C4-2B (cell line): ENCODE measurements at regions not wholly inside any gene's neighbourhood (a gene's known extent, or its start where the extent isn't known, plus 50 kb on each side); places are given as distances from the start of the nearest gene placed in this dataset.

Experiments
- ZFX ChIP-seq: fragments of 450-650 bp; IDR thresholded peaks from 2 replicates; pipeline ENCODE4 v1.6.1; 2017
- TF ChIP-seq, protein P1 (sequence below): fragments of 450-650 bp; conservative IDR thresholded peaks from 2 replicates; pipeline ENCODE4 v1.5.1; 2017; ENCODE audit warnings: mild to moderate bottlenecking

DNA sequence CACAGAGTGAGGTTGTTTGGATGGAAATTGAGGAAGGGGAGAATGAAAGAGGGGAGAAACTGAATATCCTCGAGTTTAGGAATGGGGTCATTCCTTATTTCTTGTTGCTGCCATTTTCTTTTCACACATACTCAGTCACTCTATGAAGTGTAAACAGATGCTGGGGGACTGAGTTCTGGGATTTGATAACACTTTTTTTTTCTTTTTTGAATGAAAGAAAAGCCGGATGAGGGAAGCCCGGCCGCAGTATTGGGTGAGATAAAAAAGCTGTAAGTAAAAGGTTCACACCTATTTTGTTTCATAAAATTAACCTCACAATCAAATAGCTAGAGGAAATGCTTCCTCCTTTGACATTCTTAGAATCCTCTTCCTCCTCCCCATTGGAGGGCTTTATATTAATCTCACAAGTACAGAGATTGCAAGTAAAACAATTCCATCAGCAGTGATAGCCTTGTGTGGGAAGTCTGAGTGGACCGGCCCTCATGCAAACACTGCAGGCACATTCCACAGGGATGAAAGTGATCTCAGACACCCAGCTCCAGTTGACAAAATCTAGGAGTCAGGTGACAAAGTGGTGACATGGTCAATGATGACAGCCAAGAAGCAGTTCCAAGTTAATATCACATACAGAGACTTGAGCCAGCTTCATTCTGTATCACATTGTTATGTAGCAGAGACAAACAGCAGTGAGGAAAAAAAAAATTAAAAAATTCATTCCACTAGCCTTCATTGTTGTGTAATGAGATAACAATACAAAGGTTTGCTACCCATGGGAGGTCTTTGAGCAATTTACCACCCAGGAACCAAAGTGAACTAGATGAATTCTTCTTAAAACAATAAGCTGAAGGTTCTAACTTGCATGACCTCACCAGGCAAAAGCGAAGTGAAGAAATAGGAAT lies 391.1 kb upstream of the HSF2 start:
- TF ChIP-seq, protein P1, sequence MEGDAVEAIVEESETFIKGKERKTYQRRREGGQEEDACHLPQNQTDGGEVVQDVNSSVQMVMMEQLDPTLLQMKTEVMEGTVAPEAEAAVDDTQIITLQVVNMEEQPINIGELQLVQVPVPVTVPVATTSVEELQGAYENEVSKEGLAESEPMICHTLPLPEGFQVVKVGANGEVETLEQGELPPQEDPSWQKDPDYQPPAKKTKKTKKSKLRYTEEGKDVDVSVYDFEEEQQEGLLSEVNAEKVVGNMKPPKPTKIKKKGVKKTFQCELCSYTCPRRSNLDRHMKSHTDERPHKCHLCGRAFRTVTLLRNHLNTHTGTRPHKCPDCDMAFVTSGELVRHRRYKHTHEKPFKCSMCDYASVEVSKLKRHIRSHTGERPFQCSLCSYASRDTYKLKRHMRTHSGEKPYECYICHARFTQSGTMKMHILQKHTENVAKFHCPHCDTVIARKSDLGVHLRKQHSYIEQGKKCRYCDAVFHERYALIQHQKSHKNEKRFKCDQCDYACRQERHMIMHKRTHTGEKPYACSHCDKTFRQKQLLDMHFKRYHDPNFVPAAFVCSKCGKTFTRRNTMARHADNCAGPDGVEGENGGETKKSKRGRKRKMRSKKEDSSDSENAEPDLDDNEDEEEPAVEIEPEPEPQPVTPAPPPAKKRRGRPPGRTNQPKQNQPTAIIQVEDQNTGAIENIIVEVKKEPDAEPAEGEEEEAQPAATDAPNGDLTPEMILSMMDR, result no peak
- TF ChIP-seq ZFX, result no peak
